H1 (cell line): ENCODE measurements at regions not wholly inside any gene's neighbourhood (a gene's known extent, or its start where the extent isn't known, plus 50 kb on each side); places are given as distances from the start of the nearest gene placed in this dataset.

ENCODE experiments used
- JUND ChIP-seq: IDR thresholded peaks from 2 replicates; pipeline ENCODE4 v1.6.1; 2011; ENCODE audit warnings: mild to moderate bottlenecking, improper control_type of control experiment, low read length
- TF ChIP-seq, protein P1 (sequence below): fragments of 300-600 bp; sonication (generic); IDR thresholded peaks from 2 replicates; pipeline ENCODE4 v1.7.1; 2012; ENCODE audit warnings: low read length, moderate library complexity, mild to moderate bottlenecking, inconsistent platforms; ENCODE audit not compliant: insufficient replicate concordance

DNA sequence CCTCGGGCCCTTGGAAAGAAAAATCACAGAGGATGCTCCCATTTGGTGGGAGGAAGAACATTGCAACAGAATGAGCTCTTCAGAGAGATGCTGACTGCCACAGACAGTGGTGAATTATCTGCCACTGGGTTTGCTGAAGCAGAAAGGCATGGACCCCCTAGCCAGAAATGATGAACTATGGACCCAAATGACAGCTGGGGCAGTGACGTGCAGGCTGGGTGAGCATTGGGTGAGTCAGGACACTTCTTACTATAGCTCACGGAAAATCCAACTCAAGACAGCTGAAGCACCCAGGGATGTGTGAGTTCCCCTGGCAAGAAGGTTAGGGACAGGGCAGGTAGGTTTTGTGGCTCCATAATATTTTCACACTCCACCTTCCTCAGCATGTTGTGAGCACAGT is 993.2 kb downstream of the BCL11B start (continued):
- TF ChIP-seq, protein P1, sequence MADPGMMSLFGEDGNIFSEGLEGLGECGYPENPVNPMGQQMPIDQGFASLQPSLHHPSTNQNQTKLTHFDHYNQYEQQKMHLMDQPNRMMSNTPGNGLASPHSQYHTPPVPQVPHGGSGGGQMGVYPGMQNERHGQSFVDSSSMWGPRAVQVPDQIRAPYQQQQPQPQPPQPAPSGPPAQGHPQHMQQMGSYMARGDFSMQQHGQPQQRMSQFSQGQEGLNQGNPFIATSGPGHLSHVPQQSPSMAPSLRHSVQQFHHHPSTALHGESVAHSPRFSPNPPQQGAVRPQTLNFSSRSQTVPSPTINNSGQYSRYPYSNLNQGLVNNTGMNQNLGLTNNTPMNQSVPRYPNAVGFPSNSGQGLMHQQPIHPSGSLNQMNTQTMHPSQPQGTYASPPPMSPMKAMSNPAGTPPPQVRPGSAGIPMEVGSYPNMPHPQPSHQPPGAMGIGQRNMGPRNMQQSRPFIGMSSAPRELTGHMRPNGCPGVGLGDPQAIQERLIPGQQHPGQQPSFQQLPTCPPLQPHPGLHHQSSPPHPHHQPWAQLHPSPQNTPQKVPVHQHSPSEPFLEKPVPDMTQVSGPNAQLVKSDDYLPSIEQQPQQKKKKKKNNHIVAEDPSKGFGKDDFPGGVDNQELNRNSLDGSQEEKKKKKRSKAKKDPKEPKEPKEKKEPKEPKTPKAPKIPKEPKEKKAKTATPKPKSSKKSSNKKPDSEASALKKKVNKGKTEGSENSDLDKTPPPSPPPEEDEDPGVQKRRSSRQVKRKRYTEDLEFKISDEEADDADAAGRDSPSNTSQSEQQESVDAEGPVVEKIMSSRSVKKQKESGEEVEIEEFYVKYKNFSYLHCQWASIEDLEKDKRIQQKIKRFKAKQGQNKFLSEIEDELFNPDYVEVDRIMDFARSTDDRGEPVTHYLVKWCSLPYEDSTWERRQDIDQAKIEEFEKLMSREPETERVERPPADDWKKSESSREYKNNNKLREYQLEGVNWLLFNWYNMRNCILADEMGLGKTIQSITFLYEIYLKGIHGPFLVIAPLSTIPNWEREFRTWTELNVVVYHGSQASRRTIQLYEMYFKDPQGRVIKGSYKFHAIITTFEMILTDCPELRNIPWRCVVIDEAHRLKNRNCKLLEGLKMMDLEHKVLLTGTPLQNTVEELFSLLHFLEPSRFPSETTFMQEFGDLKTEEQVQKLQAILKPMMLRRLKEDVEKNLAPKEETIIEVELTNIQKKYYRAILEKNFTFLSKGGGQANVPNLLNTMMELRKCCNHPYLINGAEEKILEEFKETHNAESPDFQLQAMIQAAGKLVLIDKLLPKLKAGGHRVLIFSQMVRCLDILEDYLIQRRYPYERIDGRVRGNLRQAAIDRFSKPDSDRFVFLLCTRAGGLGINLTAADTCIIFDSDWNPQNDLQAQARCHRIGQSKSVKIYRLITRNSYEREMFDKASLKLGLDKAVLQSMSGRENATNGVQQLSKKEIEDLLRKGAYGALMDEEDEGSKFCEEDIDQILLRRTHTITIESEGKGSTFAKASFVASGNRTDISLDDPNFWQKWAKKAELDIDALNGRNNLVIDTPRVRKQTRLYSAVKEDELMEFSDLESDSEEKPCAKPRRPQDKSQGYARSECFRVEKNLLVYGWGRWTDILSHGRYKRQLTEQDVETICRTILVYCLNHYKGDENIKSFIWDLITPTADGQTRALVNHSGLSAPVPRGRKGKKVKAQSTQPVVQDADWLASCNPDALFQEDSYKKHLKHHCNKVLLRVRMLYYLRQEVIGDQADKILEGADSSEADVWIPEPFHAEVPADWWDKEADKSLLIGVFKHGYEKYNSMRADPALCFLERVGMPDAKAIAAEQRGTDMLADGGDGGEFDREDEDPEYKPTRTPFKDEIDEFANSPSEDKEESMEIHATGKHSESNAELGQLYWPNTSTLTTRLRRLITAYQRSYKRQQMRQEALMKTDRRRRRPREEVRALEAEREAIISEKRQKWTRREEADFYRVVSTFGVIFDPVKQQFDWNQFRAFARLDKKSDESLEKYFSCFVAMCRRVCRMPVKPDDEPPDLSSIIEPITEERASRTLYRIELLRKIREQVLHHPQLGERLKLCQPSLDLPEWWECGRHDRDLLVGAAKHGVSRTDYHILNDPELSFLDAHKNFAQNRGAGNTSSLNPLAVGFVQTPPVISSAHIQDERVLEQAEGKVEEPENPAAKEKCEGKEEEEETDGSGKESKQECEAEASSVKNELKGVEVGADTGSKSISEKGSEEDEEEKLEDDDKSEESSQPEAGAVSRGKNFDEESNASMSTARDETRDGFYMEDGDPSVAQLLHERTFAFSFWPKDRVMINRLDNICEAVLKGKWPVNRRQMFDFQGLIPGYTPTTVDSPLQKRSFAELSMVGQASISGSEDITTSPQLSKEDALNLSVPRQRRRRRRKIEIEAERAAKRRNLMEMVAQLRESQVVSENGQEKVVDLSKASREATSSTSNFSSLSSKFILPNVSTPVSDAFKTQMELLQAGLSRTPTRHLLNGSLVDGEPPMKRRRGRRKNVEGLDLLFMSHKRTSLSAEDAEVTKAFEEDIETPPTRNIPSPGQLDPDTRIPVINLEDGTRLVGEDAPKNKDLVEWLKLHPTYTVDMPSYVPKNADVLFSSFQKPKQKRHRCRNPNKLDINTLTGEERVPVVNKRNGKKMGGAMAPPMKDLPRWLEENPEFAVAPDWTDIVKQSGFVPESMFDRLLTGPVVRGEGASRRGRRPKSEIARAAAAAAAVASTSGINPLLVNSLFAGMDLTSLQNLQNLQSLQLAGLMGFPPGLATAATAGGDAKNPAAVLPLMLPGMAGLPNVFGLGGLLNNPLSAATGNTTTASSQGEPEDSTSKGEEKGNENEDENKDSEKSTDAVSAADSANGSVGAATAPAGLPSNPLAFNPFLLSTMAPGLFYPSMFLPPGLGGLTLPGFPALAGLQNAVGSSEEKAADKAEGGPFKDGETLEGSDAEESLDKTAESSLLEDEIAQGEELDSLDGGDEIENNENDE, result no peak
- no peak for TF ChIP-seq JUND
- TF ChIP-seq, all 59 proteins: peak for 0
